NCI-H226 (cell line): ENCODE measurements at regions not wholly inside any gene's neighbourhood (a gene's known extent, or its start where the extent isn't known, plus 50 kb on each side); places are given as distances from the start of the nearest gene placed in this dataset.
A peak's percentile ranks its signal among the peaks of the same experiment; 100 is the strongest.
"Not testable (repeated sequence)": the region's sequence is repeated elsewhere in the genome, so short reads cannot be mapped to it uniquely, and the experiment has no call there.

Experiments used
- DNase-seq: peaks from one replicate; pipeline ENCODE4 v3.0.0-alpha.2; 2015

- no peak for DNase-seq
Observed at GRCh38 chr20:53891306-53891894, 179.0 kb downstream of the BCAS1 start.

GRCh38 chr20:53890443-53891305 is 179.7 kb downstream of the BCAS1 start:
- no peak for DNase-seq

GRCh38 chr20:53889411-53890148 is 180.8 kb downstream of the BCAS1 start:
- DNase-seq = no peak

GRCh38 chr20:53888951-53889350 is 181.4 kb downstream of the BCAS1 start:
- DNase-seq = no peak

GRCh38 chr20:53888510-53888909 is 181.9 kb downstream of the BCAS1 start:
- no peak for DNase-seq

GRCh38 chr20:53887973-53888372 is 182.4 kb downstream of the BCAS1 start:
- no peak for DNase-seq

GRCh38 chr20:53884859-53885541 is 185.4 kb downstream of the BCAS1 start:
- DNase-seq = peak; percentile 42

GRCh38 chr20:53883098-53883911 is 187.1 kb downstream of the BCAS1 start:
- no peak for DNase-seq

- not testable (repeated sequence) for DNase-seq
Observed at GRCh38 chr20:53882438-53882986, 187.9 kb downstream of the BCAS1 start.

GRCh38 chr20:53881362-53881761 is 189.0 kb downstream of the BCAS1 start:
- DNase-seq = no peak

GRCh38 chr20:53880108-53880641 is 190.2 kb downstream of the BCAS1 start:
- no peak for DNase-seq

GRCh38 chr20:53879048-53879684 is 191.2 kb downstream of the BCAS1 start:
- no peak for DNase-seq

- no peak for DNase-seq
Observed at GRCh38 chr20:53878262-53879047, 191.9 kb downstream of the BCAS1 start.

GRCh38 chr20:53876956-53877355 is 193.4 kb downstream of the BCAS1 start:
- DNase-seq = no peak

- DNase-seq = no peak
Observed at GRCh38 chr20:53876470-53876869, 193.9 kb downstream of the BCAS1 start.

- DNase-seq = no peak
Observed at GRCh38 chr20:53875452-53875851, 194.9 kb downstream of the BCAS1 start.

GRCh38 chr20:53874706-53875105 is 195.7 kb downstream of the BCAS1 start:
- no peak for DNase-seq

GRCh38 chr20:53874104-53874503 is 196.3 kb downstream of the BCAS1 start:
- DNase-seq = no peak

- DNase-seq = no peak
Observed at GRCh38 chr20:53873230-53873604, 197.2 kb downstream of the BCAS1 start.

- no peak for DNase-seq
Observed at GRCh38 chr20:53872561-53873229, 197.7 kb downstream of the BCAS1 start.
